ENCODE measurements at regions not wholly inside any gene's neighbourhood (a gene's known extent, or its start where the extent isn't known, plus 50 kb on each side); places are given as distances from the start of the nearest gene placed in this dataset.

DNA sequence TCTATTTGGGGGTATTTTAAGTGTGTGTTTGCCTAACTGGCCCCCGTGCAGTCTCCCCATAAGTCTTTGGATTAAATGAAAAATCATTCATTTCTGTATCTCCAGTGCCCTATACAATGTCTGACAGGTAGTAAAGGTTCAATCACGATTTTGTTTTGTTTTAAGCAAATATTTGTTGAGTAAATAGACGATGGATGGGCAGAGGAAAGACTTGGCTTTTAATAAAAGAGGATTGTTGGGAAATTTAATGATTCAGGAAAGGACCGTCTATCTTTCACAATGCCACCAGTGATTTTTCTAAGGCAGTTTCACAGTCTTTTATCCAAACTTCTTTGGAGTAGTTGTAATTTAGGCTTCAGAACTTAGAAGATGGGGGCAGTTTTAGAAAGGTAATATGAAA, 636.6 kb upstream of the GOT2 start:
- no peak overlapping the region for H3K27ac ChIP-seq
- no peak for TF ChIP-seq POLR2A (IDR thresholded peaks at IDR 0.05)
- no peak for TF ChIP-seq POLR2AphosphoS5 (IDR thresholded peaks at IDR 0.05)
- TF ChIP-seq, protein P1, sequence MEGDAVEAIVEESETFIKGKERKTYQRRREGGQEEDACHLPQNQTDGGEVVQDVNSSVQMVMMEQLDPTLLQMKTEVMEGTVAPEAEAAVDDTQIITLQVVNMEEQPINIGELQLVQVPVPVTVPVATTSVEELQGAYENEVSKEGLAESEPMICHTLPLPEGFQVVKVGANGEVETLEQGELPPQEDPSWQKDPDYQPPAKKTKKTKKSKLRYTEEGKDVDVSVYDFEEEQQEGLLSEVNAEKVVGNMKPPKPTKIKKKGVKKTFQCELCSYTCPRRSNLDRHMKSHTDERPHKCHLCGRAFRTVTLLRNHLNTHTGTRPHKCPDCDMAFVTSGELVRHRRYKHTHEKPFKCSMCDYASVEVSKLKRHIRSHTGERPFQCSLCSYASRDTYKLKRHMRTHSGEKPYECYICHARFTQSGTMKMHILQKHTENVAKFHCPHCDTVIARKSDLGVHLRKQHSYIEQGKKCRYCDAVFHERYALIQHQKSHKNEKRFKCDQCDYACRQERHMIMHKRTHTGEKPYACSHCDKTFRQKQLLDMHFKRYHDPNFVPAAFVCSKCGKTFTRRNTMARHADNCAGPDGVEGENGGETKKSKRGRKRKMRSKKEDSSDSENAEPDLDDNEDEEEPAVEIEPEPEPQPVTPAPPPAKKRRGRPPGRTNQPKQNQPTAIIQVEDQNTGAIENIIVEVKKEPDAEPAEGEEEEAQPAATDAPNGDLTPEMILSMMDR (IDR thresholded peaks at IDR 0.05), result no peak
- TF ChIP-seq EP300 (IDR thresholded peaks at IDR 0.05; ENCODE audit: low read depth), result no peak
- DNase-seq, result no peak
- in situ Hi-C loops (cut with MboI; ENCODE audit: low pct_ligation_motif_present in 1 of 4, low pct_unique_long_range_greater_than_20kb in 1 of 4, low sequenced_read_pairs in 3 of 4) (no loop called here), intact Hi-C loops (cut with DNase I; ENCODE audit: low total_unique reads) (no loop called here)
- H3K36me3 ChIP-seq, result no peaks in the 10 kb centered on the region
- no peaks in the 10 kb centered on the region for H3K4me1 ChIP-seq
- H3K4me3 ChIP-seq, result no peak overlapping the region
- H3K9me3 ChIP-seq, result peaks cover 0 to 7% of the 10 kb centered on the region in 2 donors
- WGBS, 2 donors (ENCODE audit: low coverage in 1 of 2), result 36 to 45% methylated on average over 3 to 4 of the region's 4 CpGs
- no peaks in the 10 kb centered on the region for H3K27me3 ChIP-seq

DNA sequence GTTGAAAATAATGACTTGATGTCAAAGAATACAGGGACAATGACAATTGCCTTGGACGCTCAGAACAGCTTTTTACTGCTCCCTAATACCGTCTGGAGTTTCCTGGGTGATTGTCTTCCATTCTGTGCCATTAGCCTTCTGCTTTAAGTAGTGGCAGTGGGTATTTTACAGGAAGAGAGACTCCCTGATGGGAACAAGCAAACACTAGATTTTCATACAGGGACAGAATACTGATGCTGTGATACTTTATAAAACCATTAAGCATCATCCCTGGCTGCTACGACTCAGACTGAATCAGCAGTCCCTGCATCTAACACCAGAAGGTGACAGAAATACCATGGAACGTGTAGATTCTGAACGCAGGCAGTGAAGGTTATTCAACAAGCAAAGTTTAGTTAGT, 635.4 kb upstream of the GOT2 start:
- Histone ChIP-seq H3K27me3 (no peaks in the 10 kb centered on the region), H3K36me3 (no peaks in the 10 kb centered on the region), H3K4me3 (no peak overlapping the region), H3K4me1 (no peaks in the 10 kb centered on the region), H3K9me3 (peaks cover 0 to 7% of the 10 kb centered on the region in 2 donors), H3K27ac (no peak overlapping the region)
- no peak for TF ChIP-seq EP300 (IDR thresholded peaks at IDR 0.05; ENCODE audit: low read depth)
- no peak for TF ChIP-seq POLR2AphosphoS5 (IDR thresholded peaks at IDR 0.05)
- no peak for TF ChIP-seq POLR2A (IDR thresholded peaks at IDR 0.05)
- TF ChIP-seq, protein P1 (IDR thresholded peaks at IDR 0.05), result no peak
- intact Hi-C loops (cut with DNase I; ENCODE audit: low total_unique reads) (no loop called here), in situ Hi-C loops (cut with MboI; ENCODE audit: low pct_ligation_motif_present in 1 of 4, low pct_unique_long_range_greater_than_20kb in 1 of 4, low sequenced_read_pairs in 3 of 4) (no loop called here)
- WGBS, 2 donors (ENCODE audit: low coverage in 1 of 2), result 49 to 67% methylated on average over 3 to 5 of the region's 5 CpGs
- no peak for DNase-seq

DNA sequence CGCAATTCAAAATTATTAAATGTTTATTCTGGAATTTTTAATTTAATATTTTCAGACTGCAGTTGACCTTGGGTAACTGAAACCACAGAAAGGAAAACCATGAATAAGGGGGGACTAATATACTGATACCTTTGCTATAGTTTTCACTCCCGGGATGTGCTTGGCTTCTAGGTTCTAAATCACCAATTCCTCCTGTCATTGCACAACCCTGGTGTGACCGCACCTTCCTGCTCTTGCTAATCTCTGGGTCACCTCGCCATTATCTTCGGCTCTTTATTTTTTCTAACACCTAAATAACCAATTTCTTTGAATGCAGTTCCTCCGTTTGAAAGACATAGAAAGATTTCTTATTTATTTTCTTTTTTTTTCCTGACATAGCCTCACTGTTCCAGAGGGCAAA, 634.5 kb upstream of the GOT2 start:
- TF ChIP-seq EP300 (IDR thresholded peaks at IDR 0.05; ENCODE audit: low read depth) (no peak), POLR2A (IDR thresholded peaks at IDR 0.05) (no peak), POLR2AphosphoS5 (IDR thresholded peaks at IDR 0.05) (no peak)
- TF ChIP-seq, protein P1 (IDR thresholded peaks at IDR 0.05), result no peak
- no peak overlapping the region for H3K27ac ChIP-seq
- in situ Hi-C loops (cut with MboI; ENCODE audit: low pct_ligation_motif_present in 1 of 4, low pct_unique_long_range_greater_than_20kb in 1 of 4, low sequenced_read_pairs in 3 of 4) (no loop called here), intact Hi-C loops (cut with DNase I; ENCODE audit: low total_unique reads) (no loop called here)
- WGBS, 2 donors (ENCODE audit: low coverage in 1 of 2), result 87 to 88% methylated on average over 6 of the region's 6 CpGs
- no peak overlapping the region for H3K4me3 ChIP-seq
- peaks cover 0 to 7% of the 10 kb centered on the region in 2 donors for H3K9me3 ChIP-seq
- H3K27me3 ChIP-seq, result no peaks in the 10 kb centered on the region
- no peak for DNase-seq
- H3K36me3 ChIP-seq, result no peaks in the 10 kb centered on the region
- H3K4me1 ChIP-seq, result no peaks in the 10 kb centered on the region

DNA sequence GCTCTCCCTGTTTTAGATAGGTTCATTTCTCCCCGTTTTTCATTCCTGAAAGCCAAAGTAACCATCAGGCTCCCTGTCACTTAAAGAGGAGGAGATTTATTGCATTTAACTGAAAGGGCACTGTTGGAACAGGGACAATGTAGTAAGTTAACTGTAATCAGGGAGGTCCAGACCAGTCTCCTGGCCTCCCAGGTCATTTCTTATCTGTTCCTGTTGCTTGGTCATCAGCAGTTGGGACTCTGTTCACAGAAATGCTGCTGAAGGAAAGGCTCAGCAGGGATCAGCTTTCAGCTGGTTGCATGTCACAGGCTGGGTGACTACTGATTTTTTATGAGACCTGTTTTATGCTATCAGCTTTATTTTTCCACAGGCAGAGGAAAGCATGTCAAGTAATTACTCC, 622.6 kb upstream of the GOT2 start:
- H3K4me1 ChIP-seq, result no peaks in the 10 kb centered on the region
- H3K36me3 ChIP-seq, result no peaks in the 10 kb centered on the region
- no peak for TF ChIP-seq EP300 (IDR thresholded peaks at IDR 0.05; ENCODE audit: low read depth)
- in situ Hi-C loops (cut with MboI; ENCODE audit: low pct_ligation_motif_present in 1 of 4, low pct_unique_long_range_greater_than_20kb in 1 of 4, low sequenced_read_pairs in 3 of 4) (no loop called here), intact Hi-C loops (cut with DNase I; ENCODE audit: low total_unique reads) (no loop called here)
- DNase-seq, result no peak
- no peak overlapping the region for H3K4me3 ChIP-seq
- WGBS, 2 donors (ENCODE audit: low coverage in 1 of 2), result 29% methylated on average over 1 of the region's 1 CpG; no CpG with 5 or more reads in 1 of the 2 donors
- no peaks in the 10 kb centered on the region for H3K9me3 ChIP-seq
- H3K27me3 ChIP-seq, result no peaks in the 10 kb centered on the region
- no peak overlapping the region for H3K27ac ChIP-seq

DNA sequence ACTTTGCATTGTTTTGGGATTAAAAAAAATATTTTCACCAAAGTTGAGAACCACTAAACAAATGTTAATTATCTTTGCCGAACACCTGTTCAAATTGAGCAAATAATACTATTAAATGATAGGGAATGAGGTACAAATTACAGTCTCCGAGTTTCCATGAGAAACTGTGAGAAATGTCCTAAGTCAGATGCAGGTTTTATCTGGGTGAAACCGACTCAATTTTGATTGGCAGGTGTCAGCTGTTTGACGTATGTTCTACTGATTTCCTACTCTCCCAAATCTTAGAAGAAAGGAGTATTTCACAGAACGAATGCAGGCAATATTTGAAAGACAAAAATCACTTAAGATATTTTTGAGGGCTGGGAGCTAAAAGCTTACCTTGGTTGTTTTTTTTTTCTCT, 622.0 kb upstream of the GOT2 start:
- TF ChIP-seq, protein P1 (IDR thresholded peaks at IDR 0.05), result no peak
- TF ChIP-seq POLR2A (IDR thresholded peaks at IDR 0.05), result no peak
- no peak for TF ChIP-seq EP300 (IDR thresholded peaks at IDR 0.05; ENCODE audit: low read depth)
- no peak for TF ChIP-seq POLR2AphosphoS5 (IDR thresholded peaks at IDR 0.05)
- H3K27me3 ChIP-seq, result no peaks in the 10 kb centered on the region
- 58 to 69% methylated on average over 5 of the region's 5 CpGs for WGBS, 2 donors (ENCODE audit: low coverage in 1 of 2)
- no peaks in the 10 kb centered on the region for H3K36me3 ChIP-seq
- no peak overlapping the region for H3K27ac ChIP-seq
- H3K9me3 ChIP-seq, result no peaks in the 10 kb centered on the region
- no peak for DNase-seq
- no peaks in the 10 kb centered on the region for H3K4me1 ChIP-seq
- in situ Hi-C loops (cut with MboI; ENCODE audit: low pct_ligation_motif_present in 1 of 4, low pct_unique_long_range_greater_than_20kb in 1 of 4, low sequenced_read_pairs in 3 of 4), result no loop called here
- intact Hi-C loops (cut with DNase I; ENCODE audit: low total_unique reads), result no loop called here
- no peak overlapping the region for H3K4me3 ChIP-seq
